Fibroblast of peridontal ligament (primary cell): ENCODE measurements at regions not wholly inside any gene's neighbourhood (a gene's known extent, or its start where the extent isn't known, plus 50 kb on each side); places are given as distances from the start of the nearest gene placed in this dataset.
"Not testable (repeated sequence)": the region's sequence is repeated elsewhere in the genome, so short reads cannot be mapped to it uniquely, and the experiment has no call there.

ENCODE experiments used
- DNase-seq: peaks from one replicate; pipeline ENCODE4 v3.0.0-alpha.2; 2010; ENCODE audit errors: extremely low read depth

DNA sequence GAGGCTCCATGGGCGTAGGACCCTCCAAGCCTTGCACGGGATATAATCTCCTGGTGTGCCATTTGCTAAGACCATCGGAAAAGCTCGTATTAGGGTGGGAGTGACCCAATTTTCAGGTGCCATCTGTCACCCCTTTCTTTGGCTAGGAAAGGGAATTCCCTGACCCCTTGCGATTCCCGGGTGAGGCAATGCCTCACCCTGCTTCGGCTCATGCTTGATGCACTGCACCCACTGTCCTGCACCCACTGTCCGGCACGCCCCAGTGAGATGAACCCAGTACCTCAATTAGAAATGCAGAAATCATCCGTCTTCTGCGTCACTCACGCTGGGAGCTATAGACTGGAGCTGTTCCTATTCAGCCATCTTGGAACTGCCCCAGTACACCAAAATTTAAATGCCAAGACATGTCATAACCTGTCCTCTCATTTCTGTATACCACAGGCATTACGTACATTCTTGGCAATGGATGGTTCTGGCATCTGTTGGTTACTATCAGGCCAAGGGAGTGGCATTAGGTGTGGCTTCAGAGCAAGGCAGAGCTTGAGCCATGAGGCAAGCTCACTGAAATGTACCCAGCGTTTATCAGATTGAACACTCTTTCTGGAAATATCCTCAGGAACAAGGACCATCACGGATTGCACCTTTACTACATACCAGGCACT is 95.4 kb upstream of the GALNT18 start:
- DNase-seq = no peak

- not testable (repeated sequence) for DNase-seq
Observed at GRCh38 chr11:11715075-11715474, 93.3 kb upstream of the GALNT18 start.

GRCh38 chr11:11710556-11710955 is 88.8 kb upstream of the GALNT18 start:
- no peak for DNase-seq

DNA sequence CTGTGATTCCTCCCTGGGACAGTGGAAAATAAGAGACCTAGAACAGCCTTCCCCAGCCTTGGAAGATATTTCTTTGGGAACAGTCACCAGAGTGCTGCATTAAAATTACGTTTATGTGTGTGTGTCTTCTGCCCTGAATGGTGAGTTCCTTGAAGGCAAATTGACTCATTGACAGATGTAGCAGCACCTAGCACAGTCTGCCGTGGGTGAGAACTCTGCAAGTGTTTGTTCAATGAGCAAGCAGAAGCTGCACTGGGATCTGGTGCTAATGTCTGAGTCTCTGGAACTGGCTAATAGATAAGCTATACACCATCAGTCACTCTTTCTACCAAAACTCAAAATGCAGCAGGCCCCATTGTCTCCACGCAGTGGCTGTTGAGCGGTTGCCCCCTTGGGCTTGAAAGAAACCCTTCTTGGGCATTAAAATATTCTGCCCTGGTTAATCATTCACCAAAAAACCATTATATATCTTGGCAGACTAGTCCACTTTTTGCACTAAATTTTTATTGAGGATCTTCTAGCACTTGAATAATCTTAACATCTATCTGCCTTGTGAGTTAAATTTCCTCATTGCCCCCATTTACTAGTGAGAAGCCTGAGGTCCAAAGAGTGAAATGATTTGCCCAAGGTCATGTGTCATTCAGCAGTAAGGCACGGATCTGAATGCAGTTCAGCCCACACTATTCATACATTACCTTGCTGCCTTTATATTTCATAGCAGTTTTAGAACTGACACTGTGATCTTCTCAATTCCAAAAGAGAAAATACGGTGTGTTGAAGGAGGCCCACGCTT is 87.8 kb upstream of the GALNT18 start:
- DNase-seq = no peak

- DNase-seq = no peak
Observed at GRCh38 chr11:11708256-11708655, 86.5 kb upstream of the GALNT18 start.

DNA sequence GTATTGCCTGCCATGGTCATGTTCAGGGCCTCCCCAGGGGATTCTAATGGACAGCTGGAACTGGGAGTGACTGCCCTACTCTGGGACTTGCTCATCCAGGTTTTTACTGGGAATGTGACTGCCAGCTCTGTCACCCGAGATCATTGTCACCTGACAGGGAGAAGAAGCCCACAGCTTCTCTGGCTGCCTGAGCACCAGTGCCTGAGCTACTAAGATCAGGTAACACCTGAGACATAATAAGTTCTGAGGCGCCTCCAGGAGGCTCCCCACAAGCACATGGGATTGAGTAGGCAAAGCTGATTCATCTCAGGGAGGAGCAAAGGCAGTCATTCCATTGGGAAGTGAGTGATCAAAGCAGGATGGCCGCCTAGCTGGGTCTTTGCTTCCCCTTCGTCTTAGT is 84.2 kb upstream of the GALNT18 start:
- DNase-seq = no peak

DNA sequence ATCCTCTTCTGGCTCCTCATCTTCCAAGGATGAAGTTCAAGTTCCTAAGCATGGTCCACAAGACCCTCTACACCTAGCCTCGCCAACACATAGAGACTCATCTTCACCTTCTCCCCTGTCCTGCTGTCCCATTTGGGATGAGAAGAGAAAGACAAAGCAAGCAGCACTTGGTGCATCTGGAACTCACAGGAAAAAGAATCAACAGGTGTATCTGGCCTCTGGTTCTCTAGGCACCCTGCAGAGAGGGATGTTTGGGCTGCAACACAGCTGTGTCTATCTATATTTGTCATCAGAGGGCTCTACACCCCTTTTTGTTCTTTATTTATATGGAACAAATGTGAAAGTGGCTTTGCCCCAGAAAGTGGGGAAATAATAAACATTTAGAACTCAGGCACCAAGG is 82.1 kb upstream of the GALNT18 start:
- DNase-seq = no peak

GRCh38 chr11:11701070-11701469 is 79.3 kb upstream of the GALNT18 start:
- peak; percentile 24 for DNase-seq

DNA sequence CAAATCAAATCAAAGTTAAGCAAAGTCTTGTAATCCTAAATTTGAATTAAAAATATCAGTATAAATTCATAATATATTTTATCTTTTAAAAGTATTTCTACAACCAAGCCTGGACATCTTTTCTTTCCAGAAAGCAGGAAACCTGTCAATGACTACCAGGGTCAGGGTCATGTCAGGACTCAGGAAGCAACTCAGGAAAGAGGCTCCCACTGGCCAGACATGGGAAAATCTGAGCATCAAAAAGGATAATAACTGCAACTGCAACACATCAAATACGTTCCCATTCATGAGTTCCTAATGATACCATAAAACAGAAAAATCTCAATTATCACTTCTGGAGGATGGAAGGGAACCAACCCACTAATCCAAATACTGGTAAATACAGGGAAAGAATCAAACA is 76.0 kb upstream of the GALNT18 start:
- no peak for DNase-seq

GRCh38 chr11:11691296-11692151 is 69.7 kb upstream of the GALNT18 start:
- DNase-seq = no peak

DNA sequence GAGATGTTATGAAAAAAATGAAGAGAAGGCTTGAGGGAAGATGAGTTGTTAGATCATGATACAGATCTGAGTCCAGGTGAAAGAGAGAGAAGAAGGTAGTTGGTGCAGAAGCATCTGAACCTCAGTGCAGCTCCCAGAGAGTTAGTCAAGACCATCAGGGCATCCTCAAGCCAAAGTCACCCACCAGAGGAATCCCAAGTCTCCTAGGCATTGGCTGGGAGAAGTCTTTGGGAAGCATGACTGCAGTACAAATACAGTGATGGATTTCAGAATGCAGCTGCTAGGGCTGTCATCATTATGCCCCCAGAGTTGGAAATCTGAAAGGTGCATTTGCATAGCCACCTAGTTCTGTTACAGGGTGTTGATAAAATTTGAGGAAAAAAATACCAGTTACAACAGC is 59.7 kb upstream of the GALNT18 start:
- no peak for DNase-seq

GRCh38 chr11:11677672-11678356 is 56.0 kb upstream of the GALNT18 start:
- DNase-seq = no peak

DNA sequence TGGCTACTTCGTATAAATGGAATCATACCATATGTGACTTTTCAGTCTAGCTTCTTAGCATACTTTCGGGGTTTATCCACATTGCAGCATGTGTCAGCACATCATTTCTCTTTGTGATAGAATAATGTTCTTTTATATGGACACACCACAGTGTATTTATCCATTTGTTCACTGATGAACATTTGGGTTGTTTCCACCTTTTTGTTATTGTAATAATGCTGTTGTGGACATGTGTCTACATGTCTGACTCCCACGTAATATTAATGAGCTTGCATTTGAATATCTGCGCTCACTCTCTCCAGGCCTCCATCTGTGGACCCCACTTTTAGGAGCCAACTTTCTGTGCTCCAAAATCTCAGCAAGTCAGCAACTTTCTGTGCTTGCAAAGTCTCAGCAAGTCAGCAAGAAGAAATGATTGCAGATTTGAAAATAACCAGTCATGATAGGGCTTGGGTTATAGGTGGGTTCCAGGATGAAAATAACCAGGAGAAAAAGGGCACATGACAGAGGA is 53.9 kb upstream of the GALNT18 start:
- no peak for DNase-seq

DNA sequence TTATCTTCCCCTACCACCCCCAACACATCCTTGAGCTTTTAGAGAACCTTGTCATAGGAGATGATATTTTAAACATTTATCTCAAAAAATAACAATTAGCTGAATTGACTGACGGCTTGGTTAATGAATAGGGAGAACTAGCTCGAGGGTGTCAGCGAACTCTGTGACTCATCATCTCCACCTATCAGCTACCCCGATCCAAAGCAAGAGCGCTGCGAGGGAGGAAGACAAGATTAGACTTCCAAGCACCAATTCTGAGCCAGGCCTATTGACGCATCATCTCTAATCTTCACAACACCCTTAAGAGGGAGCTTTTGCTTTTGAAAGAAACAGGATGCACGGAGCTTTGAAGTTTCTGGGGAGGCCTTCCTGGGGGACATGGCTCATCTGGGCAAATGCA is 51.0 kb upstream of the GALNT18 start:
- no peak for DNase-seq

- DNase-seq = no peak
Observed at GRCh38 chr11:11672101-11672500, 50.3 kb upstream of the GALNT18 start.
